ENCODE measurements at regions not wholly inside any gene's neighbourhood (a gene's known extent, or its start where the extent isn't known, plus 50 kb on each side); places are given as distances from the start of the nearest gene placed in this dataset.

DNA sequence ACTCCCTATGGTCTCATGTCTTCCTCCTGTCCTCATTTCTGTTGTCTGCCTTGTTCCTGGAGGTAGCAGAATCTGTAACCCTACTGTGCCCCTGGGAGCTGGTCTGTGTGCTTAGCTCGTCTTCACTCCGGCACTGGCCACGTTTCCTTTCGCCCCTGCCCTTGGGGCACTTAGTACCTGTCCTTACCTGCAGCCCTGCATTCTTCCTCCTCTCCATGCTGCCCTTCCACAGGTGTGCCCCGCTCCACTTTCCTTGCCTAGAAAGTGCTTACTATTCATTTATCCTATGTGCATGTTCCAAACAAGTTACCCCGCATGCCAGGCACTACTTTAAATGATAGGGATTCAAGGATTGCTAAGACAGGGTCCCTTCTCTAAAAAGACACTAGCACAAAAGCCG is 199.9 kb upstream of the ZMIZ1 start:
- H3K27me3 Mint-ChIP-seq, result peaks cover 11% of the 10 kb centered on the region
- H3K27ac Mint-ChIP-seq, result no peak overlapping the region
- no peaks in the 10 kb centered on the region for H3K36me3 Mint-ChIP-seq (ENCODE audit: low read depth)
- intact Hi-C loops (cut with micrococcal nuclease), result no loop called here
- peaks cover under 1% of the 10 kb centered on the region for H3K4me1 Mint-ChIP-seq
- H3K4me3 Mint-ChIP-seq, result no peak overlapping the region
- DNase-seq, result no peak
- H3K9me3 Mint-ChIP-seq, result no peaks in the 10 kb centered on the region

DNA sequence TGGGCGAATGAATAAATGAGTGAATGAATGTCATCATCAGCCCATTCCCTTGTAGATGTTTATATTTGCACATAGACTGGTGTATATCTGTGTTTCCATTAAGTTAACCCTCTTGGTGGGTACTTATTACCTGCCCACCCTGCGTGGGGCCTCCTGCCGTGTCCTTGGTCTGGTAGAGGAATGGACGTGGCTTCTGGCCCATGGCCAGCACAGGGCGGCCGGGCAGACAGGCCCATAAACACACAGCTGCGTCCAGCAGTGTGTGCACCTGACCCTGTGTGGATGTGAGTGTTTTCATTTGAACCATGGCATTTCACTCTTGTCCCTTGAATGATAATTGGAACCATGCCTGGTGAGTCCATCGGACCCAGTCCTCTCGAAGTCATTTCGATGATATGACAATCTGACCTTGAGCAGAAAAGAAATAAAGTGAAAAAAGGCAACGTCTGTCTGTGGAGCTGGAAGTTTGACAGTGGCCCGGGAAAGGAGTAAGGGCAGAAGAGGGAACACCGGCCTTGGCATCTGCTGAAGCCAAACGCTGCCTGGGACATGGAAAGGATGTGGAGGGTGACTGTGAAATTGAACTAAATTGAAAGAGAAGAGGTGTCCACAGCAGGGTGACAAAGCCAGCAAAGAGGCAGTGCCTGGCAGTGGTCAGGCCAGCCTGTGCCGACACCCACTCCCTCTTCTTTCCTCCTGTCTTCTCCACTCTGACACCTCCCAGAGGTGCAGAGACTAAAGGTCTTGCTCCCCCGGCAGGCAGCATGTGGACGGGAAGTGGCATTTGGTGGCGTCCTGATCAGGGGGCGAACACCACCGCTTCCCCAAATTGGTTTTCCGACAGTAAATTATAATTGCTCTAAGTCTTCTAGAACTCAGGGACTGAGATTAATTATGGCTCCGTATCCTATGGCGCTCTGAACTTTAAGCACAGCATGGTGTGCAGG is 199.0 kb upstream of the ZMIZ1 start:
- H3K9me3 Mint-ChIP-seq, result no peaks in the 10 kb centered on the region
- H3K36me3 Mint-ChIP-seq (ENCODE audit: low read depth), result no peaks in the 10 kb centered on the region
- H3K4me3 Mint-ChIP-seq, result no peak overlapping the region
- H3K27me3 Mint-ChIP-seq, result peaks cover 18% of the 10 kb centered on the region
- no peak overlapping the region for H3K27ac Mint-ChIP-seq
- peaks cover 2% of the 10 kb centered on the region for H3K4me1 Mint-ChIP-seq
- DNase-seq, result no peak
- intact Hi-C loops (cut with micrococcal nuclease), result no loop called here

DNA sequence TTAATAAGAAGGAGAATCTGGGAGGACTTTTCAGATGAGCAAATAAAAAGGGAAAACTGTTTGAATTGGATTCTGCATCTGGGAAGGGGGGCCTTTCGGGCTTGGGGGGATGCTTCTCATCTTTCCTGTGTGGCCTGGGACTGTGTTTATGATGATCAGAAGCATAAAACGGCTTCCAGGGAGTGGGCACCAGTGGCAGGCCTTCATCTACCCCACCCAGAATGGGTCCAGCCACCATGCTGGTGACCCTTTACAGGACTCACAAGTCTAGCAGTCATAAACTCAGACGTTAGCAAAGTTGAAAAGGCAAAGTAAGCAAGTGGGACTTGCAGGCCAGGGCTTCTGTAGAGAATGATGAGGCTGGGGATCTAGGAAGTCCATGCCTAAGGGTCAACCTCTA is 198.3 kb upstream of the ZMIZ1 start:
- no peaks in the 10 kb centered on the region for H3K9me3 Mint-ChIP-seq
- no peak overlapping the region for H3K27ac Mint-ChIP-seq
- intact Hi-C loops (cut with micrococcal nuclease), result no loop called here
- no peak overlapping the region for H3K4me3 Mint-ChIP-seq
- peaks cover 2% of the 10 kb centered on the region for H3K4me1 Mint-ChIP-seq
- no peak for DNase-seq
- H3K27me3 Mint-ChIP-seq, result peaks cover 18% of the 10 kb centered on the region
- no peaks in the 10 kb centered on the region for H3K36me3 Mint-ChIP-seq (ENCODE audit: low read depth)

DNA sequence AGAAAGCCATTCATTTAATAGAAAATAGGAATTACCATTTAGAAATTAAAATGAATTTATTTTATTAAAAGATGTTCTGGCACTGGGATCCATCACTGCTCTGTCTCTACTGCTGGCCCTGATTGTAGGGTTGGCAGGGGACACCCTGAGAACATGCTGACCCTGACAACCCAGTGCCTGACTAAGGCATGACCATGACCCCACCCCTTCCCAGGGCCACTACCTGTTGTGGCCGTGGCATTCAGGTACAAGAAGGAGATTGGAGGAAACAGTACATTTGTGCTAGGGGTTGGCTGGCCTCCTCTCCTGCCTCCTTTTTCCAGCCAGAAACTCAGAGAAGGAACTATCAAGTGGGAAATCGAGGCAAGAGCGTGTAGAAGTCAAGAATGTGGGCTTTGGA is 197.0 kb upstream of the ZMIZ1 start:
- Mint-ChIP-seq H3K9me3 (no peaks in the 10 kb centered on the region), H3K27ac (no peak overlapping the region)
- intact Hi-C loops (cut with micrococcal nuclease), result no loop called here

GRCh38 chr10:78873413-78873812 is 195.4 kb upstream of the ZMIZ1 start:
- no peaks in the 10 kb centered on the region for H3K9me3 Mint-ChIP-seq
- peaks cover 2% of the 10 kb centered on the region for H3K4me1 Mint-ChIP-seq
- no peak overlapping the region for H3K27ac Mint-ChIP-seq
- H3K36me3 Mint-ChIP-seq (ENCODE audit: low read depth), result no peaks in the 10 kb centered on the region
- H3K27me3 Mint-ChIP-seq, result peaks cover 18% of the 10 kb centered on the region
- intact Hi-C loops (cut with micrococcal nuclease), result no loop called here
- no peak for DNase-seq
- no peak overlapping the region for H3K4me3 Mint-ChIP-seq

More for the DNA sequence above, 197.0 kb upstream of the ZMIZ1 start:
- Mint-ChIP-seq H3K4me1 (peaks cover 2% of the 10 kb centered on the region), H3K4me3 (no peak overlapping the region), H3K36me3 (ENCODE audit: low read depth) (no peaks in the 10 kb centered on the region), H3K27me3 (peaks cover 18% of the 10 kb centered on the region)
- no peak for DNase-seq

DNA sequence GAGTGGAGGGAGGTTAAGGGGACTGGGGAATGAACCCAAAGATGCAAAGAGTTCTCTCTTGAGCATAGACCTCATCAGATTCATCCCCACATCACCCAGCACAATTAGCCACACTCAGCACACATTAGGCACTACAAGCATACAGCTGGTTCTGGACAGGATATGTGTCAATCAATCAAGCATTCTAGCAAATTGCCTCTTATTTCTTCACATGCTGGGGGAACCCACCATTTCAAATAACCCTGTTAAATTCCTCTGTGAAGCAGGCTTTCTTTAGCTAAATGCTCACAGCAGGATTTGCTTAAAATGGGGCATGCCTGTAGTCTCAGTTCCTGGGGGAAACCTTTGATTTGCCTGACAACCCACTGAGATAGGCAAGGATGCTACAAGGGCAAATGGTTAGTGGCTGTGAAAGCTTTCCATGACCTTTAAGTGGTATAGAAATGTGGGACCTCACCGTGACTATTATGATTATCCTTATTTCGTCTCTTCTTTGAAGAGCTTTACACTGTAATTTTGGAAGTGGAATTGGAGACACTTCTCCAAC is 193.4 kb upstream of the ZMIZ1 start:
- H3K36me3 Mint-ChIP-seq (ENCODE audit: low read depth), result no peaks in the 10 kb centered on the region

GRCh38 chr10:78875932-78876331 is 192.8 kb upstream of the ZMIZ1 start:
- H3K36me3 Mint-ChIP-seq (ENCODE audit: low read depth), result no peaks in the 10 kb centered on the region
- no peaks in the 10 kb centered on the region for H3K9me3 Mint-ChIP-seq
- DNase-seq, result no peak
- intact Hi-C loops (cut with micrococcal nuclease), result no loop called here
- peaks cover 15% of the 10 kb centered on the region for H3K27me3 Mint-ChIP-seq
- H3K27ac Mint-ChIP-seq, result no peak overlapping the region
- peaks cover 2% of the 10 kb centered on the region for H3K4me1 Mint-ChIP-seq
- no peak overlapping the region for H3K4me3 Mint-ChIP-seq

More for the DNA sequence above, 193.4 kb upstream of the ZMIZ1 start:
- intact Hi-C loops (cut with micrococcal nuclease), result no loop called here
- Mint-ChIP-seq H3K4me1 (peaks cover 2% of the 10 kb centered on the region), H3K27ac (no peak overlapping the region), H3K27me3 (peaks cover 18% of the 10 kb centered on the region), H3K9me3 (no peaks in the 10 kb centered on the region), H3K4me3 (no peak overlapping the region)
- no peak for DNase-seq

DNA sequence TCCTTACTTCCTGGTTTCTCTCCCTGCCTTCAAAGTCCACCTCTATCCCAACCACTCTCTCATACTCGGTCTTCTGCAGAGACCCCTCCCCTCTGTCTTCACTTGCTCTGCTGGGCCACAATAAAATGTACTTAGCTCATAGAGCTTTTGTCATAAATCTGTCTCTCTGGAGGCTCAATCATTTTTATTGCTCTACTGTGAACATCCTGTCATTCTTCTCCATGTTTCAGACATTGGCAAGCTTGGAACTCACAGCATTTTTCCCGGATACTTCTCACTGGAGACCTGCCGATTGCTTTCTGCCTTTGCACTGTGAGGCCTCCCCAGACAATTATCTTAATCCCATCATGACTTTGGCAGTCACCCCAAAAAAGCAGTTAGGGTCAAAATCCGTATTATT is 192.3 kb upstream of the ZMIZ1 start:
- Mint-ChIP-seq H3K4me1 (peaks cover 2% of the 10 kb centered on the region), H3K36me3 (ENCODE audit: low read depth) (no peaks in the 10 kb centered on the region), H3K9me3 (no peaks in the 10 kb centered on the region), H3K27ac (no peak overlapping the region), H3K4me3 (no peak overlapping the region), H3K27me3 (peaks cover 13% of the 10 kb centered on the region)
- DNase-seq, result no peak
- intact Hi-C loops (cut with micrococcal nuclease), result no loop called here

GRCh38 chr10:78879621-78880020 is 189.1 kb upstream of the ZMIZ1 start:
- Mint-ChIP-seq H3K4me1 (no peaks in the 10 kb centered on the region), H3K4me3 (no peak overlapping the region), H3K36me3 (ENCODE audit: low read depth) (no peaks in the 10 kb centered on the region), H3K9me3 (no peaks in the 10 kb centered on the region), H3K27ac (no peak overlapping the region), H3K27me3 (peaks cover 17% of the 10 kb centered on the region)
- intact Hi-C loops (cut with micrococcal nuclease), result no loop called here
- DNase-seq, result no peak

DNA sequence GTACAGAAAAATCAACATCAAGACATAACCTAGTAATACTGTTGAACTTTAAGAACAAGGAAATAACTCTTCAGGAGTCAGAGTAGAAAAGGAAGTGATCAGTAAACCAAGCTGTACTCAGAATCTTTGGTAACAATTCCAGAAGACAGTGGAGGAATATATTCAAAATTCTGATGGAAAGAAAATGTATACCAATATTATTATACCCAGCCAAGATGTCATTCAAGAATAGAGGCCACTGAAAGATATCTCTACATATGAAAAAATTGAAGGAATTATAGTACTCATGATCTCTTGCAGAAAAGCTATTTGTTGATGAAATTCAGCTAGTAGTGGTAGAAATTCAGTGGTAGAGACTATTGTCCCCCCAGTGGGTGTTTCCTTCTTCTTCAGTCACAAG is 182.6 kb upstream of the ZMIZ1 start:
- DNase-seq, result no peak
- Mint-ChIP-seq H3K36me3 (ENCODE audit: low read depth) (no peaks in the 10 kb centered on the region), H3K27ac (no peak overlapping the region), H3K27me3 (peaks cover 19% of the 10 kb centered on the region), H3K9me3 (peaks cover 6% of the 10 kb centered on the region), H3K4me1 (peaks cover 2% of the 10 kb centered on the region), H3K4me3 (no peak overlapping the region)
- intact Hi-C loops (cut with micrococcal nuclease), result no loop called here

GRCh38 chr10:78889536-78890063 is 179.2 kb upstream of the ZMIZ1 start:
- Mint-ChIP-seq H3K9me3 (peaks cover 7% of the 10 kb centered on the region), H3K27me3 (peaks cover 5% of the 10 kb centered on the region), H3K4me3 (no peak overlapping the region), H3K4me1 (peaks cover 4% of the 10 kb centered on the region), H3K27ac (no peak overlapping the region), H3K36me3 (ENCODE audit: low read depth) (no peaks in the 10 kb centered on the region)
- no peak for DNase-seq
- intact Hi-C loops (cut with micrococcal nuclease), result no loop called here

- Mint-ChIP-seq H3K9me3 (peaks cover 7% of the 10 kb centered on the region), H3K4me1 (peaks cover 4% of the 10 kb centered on the region), H3K27ac (no peak overlapping the region), H3K27me3 (peaks cover 5% of the 10 kb centered on the region), H3K4me3 (no peak overlapping the region), H3K36me3 (ENCODE audit: low read depth) (no peaks in the 10 kb centered on the region)
- intact Hi-C loops (cut with micrococcal nuclease), result no loop called here
- no peak for DNase-seq
These were observed 178.3 kb upstream of the ZMIZ1 start for GRCh38 chr10:78890506-78890905.

DNA sequence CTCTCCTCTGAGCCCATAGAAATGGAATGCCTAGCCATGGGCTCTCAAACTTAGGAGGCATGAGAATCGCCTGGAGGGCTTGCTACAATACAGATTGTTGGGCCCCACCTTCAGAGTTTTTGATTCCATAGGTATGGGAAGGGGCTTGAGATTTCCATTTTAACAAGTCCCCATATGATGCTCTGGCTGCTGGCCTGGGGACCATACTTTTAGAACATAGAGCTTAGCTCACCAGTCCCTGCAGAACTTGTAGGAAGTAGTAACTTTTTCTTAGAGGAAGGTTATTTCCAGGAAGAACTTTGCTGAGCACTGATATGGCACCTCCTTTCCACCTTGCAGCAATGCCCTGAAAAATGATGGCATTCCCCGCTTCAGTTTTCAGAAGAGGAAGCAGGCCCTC is 177.0 kb upstream of the ZMIZ1 start:
- Mint-ChIP-seq H3K27ac (no peak overlapping the region), H3K4me1 (peaks cover 4% of the 10 kb centered on the region), H3K36me3 (ENCODE audit: low read depth) (no peaks in the 10 kb centered on the region), H3K27me3 (peaks cover 5% of the 10 kb centered on the region), H3K9me3 (peaks cover 3% of the 10 kb centered on the region), H3K4me3 (no peak overlapping the region)
- no peak for DNase-seq
- intact Hi-C loops (cut with micrococcal nuclease), result no loop called here

DNA sequence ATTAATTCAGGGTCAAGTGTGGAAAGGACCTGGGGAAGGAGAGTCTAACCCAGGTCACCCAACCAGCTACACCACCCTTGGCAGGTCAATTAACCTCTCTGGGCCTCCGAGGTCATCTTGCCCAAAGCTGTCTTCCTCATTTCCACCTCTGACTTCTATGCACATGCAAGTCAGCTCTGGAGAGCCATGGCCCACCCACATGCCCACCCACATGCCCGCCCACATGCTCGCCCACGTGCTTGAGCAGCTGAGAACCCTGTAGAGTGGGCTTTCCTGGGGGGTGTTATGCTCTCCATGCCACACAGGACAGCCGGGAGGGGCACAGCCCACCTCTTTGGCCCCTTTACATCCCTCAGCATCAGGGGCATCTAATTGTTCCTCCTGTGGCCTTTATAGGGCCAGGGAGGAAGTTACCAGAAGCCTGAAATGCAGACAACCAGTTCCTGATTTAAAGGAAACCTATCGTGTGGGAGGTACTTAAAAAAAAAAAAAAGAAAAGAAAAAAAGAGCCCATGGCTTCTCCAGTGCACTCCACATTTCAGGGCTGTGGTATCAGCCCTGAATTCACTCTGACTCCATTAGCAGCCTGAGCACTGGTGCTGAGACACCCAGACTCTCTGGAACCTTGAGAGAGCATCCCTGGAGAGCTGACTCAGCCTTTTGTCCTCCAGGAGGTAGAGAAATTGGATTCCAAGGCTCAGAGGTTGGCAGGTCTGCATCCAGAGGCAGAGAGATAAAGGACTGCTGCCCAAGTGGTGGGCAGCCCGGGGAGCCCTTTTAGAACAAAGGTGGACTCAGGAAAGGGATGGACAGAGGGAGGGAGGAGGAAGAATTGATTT is 176.2 kb upstream of the ZMIZ1 start:
- intact Hi-C loops (cut with micrococcal nuclease), result no loop called here
- H3K4me3 Mint-ChIP-seq, result no peak overlapping the region
- no peak overlapping the region for H3K27ac Mint-ChIP-seq
- H3K36me3 Mint-ChIP-seq (ENCODE audit: low read depth), result no peaks in the 10 kb centered on the region
- H3K9me3 Mint-ChIP-seq, result peaks cover 3% of the 10 kb centered on the region
- H3K4me1 Mint-ChIP-seq, result peaks cover 4% of the 10 kb centered on the region
- H3K27me3 Mint-ChIP-seq, result peaks cover 5% of the 10 kb centered on the region
- no peak for DNase-seq

Data from activated CD4-positive, alpha-beta T cell treated with anti-CD3 and anti-CD28 coated beads, Interleukin-2, amount 10 ng/mL, durations not matched to agents 24 days and 14 days (primary cell).